Mesenchymal stem cell (in vitro differentiated cells and primary cell): ENCODE measurements at regions not wholly inside any gene's neighbourhood (a gene's known extent, or its start where the extent isn't known, plus 50 kb on each side); places are given as distances from the start of the nearest gene placed in this dataset.

Experiments used
- DNase-seq: peaks from one replicate; pipeline ENCODE4 v3.0.0-alpha.2; 2013
- H2AFZ ChIP-seq: one replicate; pipeline ENCODE4 v1.6.1; 2013; ENCODE audit warnings: low read depth, mild to moderate bottlenecking, control low read depth, inconsistent platforms, low read length, moderate library complexity
- H2AK5ac ChIP-seq: 2 replicates; pipeline ENCODE4 v1.6.1; 2013; ENCODE audit warnings: low read length, moderate library complexity, mild to moderate bottlenecking, inconsistent platforms; ENCODE audit not compliant: severe bottlenecking
- H2BK120ac ChIP-seq: one replicate; pipeline ENCODE4 v1.6.1; 2013; ENCODE audit warnings: low read depth, mild to moderate bottlenecking, inconsistent platforms, low read length, moderate library complexity
- H2BK12ac ChIP-seq, 2 experiments: one replicate each; pipeline ENCODE4 v1.6.1; 2013; ENCODE audit warnings: inconsistent platforms in 2 of 2, low read length in 2 of 2, mild to moderate bottlenecking in 2 of 2, moderate library complexity in 2 of 2, control low read depth in 1 of 2
- H2BK15ac ChIP-seq: one replicate; pipeline ENCODE4 v1.6.1; 2013; ENCODE audit warnings: mild to moderate bottlenecking, low read depth, inconsistent platforms; ENCODE audit not compliant: poor library complexity, severe bottlenecking
- H2BK5ac ChIP-seq: 2 replicates; pipeline ENCODE4 v1.6.1; 2013; ENCODE audit warnings: low read depth, mild to moderate bottlenecking, low read length, control low read depth, inconsistent platforms; ENCODE audit not compliant: poor library complexity, severe bottlenecking
- H3K14ac ChIP-seq, 2 experiments: one replicate each; pipeline ENCODE4 v1.6.1; 2013; ENCODE audit warnings: inconsistent platforms in 2 of 2, low read length in 2 of 2, control low read depth in 1 of 2, mild to moderate bottlenecking in 1 of 2, moderate library complexity in 1 of 2
- H3K18ac ChIP-seq, 2 experiments: one replicate each; pipeline ENCODE4 v1.6.1; 2013; ENCODE audit warnings: inconsistent platforms in 2 of 2, low read length in 2 of 2, control low read depth in 1 of 2, low read depth in 1 of 2, mild to moderate bottlenecking in 1 of 2
- H3K23ac ChIP-seq, 2 experiments: one replicate each; pipeline ENCODE4 v1.6.1; 2013; ENCODE audit warnings: inconsistent platforms in 2 of 2, low read length in 2 of 2, mild to moderate bottlenecking in 2 of 2, moderate library complexity in 2 of 2, control low read depth in 1 of 2
- H3K27ac ChIP-seq: 2 replicates; pipeline ENCODE4 v1.5.1; 2013; ENCODE audit warnings: mild to moderate bottlenecking, moderate library complexity, low read length, control low read depth, inconsistent platforms; ENCODE audit not compliant: poor library complexity, severe bottlenecking
- H3K27me3 ChIP-seq, 2 experiments: 2 replicates each; pipeline versions ENCODE4 v1.6.1 to v1.7.0; 2013; ENCODE audit warnings: low read length in 2 of 2, mild to moderate bottlenecking in 2 of 2, moderate library complexity in 2 of 2, control low read depth in 1 of 2, inconsistent platforms in 1 of 2; ENCODE audit not compliant: control insufficient read depth in 1 of 2, insufficient read depth in 1 of 2
- H3K36me3 ChIP-seq, 2 experiments: 2 replicates each; pipeline versions ENCODE4 v1.6.1 to v1.7.0; 2013; ENCODE audit warnings: low read length in 2 of 2, control low read depth in 1 of 2, inconsistent platforms in 1 of 2, low read depth in 1 of 2, mild to moderate bottlenecking in 1 of 2; ENCODE audit not compliant: insufficient read depth in 2 of 2, control insufficient read depth in 1 of 2
- H3K4ac ChIP-seq, 2 experiments: one replicate each; pipeline ENCODE4 v1.6.1; 2013; ENCODE audit warnings: inconsistent platforms in 2 of 2, low read length in 2 of 2, mild to moderate bottlenecking in 2 of 2, moderate library complexity in 2 of 2, control low read depth in 1 of 2, low read depth in 1 of 2
- H3K4me1 ChIP-seq: 2 replicates; pipeline ENCODE4 v1.6.1; 2013; ENCODE audit warnings: low read depth, low read length, control low read depth; ENCODE audit not compliant: control insufficient read depth, insufficient read depth
- H3K4me2 ChIP-seq: 2 replicates; pipeline ENCODE4 v1.6.1; 2013; ENCODE audit warnings: low read length, mild to moderate bottlenecking, inconsistent platforms; ENCODE audit not compliant: poor library complexity, severe bottlenecking
- H3K4me3 ChIP-seq, 2 experiments: 2 replicates each; pipeline versions ENCODE4 v1.5.1 to v1.7.0; 2013; ENCODE audit warnings: low read length in 2 of 2, mild to moderate bottlenecking in 2 of 2, control low read depth in 1 of 2, low read depth in 1 of 2; ENCODE audit not compliant: insufficient read depth in 1 of 2
- H3K79me1 ChIP-seq: replicated peaks from 2 replicates; pipeline ENCODE4 v1.6.1; 2013; ENCODE audit warnings: mild to moderate bottlenecking, control low read depth, low read length, inconsistent platforms; ENCODE audit not compliant: poor library complexity, severe bottlenecking
- H3K9ac ChIP-seq: 2 replicates; pipeline ENCODE4 v1.7.0; 2013; ENCODE audit warnings: mild to moderate bottlenecking, low read length, moderate library complexity
- H3K9me3 ChIP-seq: 2 replicates; pipeline ENCODE4 v1.7.0; 2013; ENCODE audit warnings: mild to moderate bottlenecking, low read length; ENCODE audit not compliant: control insufficient read depth
- H4K8ac ChIP-seq: one replicate; pipeline ENCODE4 v1.6.1; 2013; ENCODE audit warnings: inconsistent platforms, mild to moderate bottlenecking, low read length, moderate library complexity
- H4K91ac ChIP-seq: one replicate; pipeline ENCODE4 v1.6.1; 2013; ENCODE audit warnings: mild to moderate bottlenecking, low read length, inconsistent platforms
- WGBS: methylation state at CpG from one replicate; pipeline ENCODE4 v1.1.7; 2013; ENCODE audit warnings: mixed read lengths; 5-methylcytosine and 5-hydroxymethylcytosine counted together

DNA sequence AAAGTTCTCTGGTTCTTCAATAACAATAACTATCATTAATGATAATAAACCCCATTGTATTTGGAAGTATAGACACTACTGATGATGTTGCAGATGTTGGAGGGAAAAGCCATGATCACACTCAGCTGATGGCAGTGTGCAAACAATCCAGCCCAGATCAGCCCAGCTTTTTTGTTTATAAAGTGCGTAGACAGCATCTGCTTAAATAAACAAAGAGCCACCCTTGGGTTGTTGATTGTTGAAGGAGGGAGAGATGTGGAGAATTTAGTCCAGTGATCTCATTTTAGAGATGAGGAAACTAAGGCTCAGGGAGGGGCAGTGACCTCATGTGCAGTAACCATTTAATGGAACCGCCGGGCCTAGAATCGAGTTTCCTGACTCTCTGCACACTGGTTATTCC, 56.0 kb upstream of the MEX3C start:
- Histone ChIP-seq H2AK5ac (no peak overlapping the region), H3K4ac (no peak overlapping the region), H3K4me2 (no peak overlapping the region), H3K4me3 (no peak overlapping the region), H2BK5ac (no peak overlapping the region), H3K36me3 (no peaks in the 10 kb centered on the region), H3K79me1 (no peaks in the 10 kb centered on the region), H3K14ac (no peak overlapping the region), H2AFZ (no peak overlapping the region), H3K27ac (no peak overlapping the region), H2BK120ac (no peak overlapping the region), H4K91ac (no peak overlapping the region), H3K23ac (no peak overlapping the region), H2BK12ac (no peak overlapping the region), H3K4me1 (no peaks in the 10 kb centered on the region), H3K27me3 (no peaks in the 10 kb centered on the region), H4K8ac (no peak overlapping the region), H3K18ac (no peak overlapping the region), H3K9me3 (no peaks in the 10 kb centered on the region), H2BK15ac (no peak overlapping the region), H3K9ac (no peak overlapping the region)
- WGBS = 66% methylated on average over 4 of the region's 4 CpGs
- DNase-seq = peak; percentile 16

DNA sequence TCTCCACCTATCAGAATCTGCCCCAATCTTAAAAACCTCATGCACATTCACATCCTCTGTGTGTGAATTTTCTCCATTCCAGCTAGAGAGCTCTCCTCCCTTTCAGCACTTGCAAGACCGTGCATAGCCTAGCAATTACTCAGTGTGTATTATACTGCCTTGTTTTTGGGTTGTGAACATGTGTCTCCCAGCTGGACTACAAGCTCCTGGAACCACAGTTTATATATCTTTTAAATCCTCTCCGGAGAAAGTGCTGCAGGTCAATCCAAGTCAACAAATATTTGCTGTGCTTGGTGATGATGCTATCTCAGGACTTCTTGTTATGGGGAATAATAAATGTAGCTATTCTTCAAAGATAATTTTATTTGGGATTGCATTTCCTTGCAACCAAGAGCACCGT, 58.2 kb upstream of the MEX3C start:
- Histone ChIP-seq H3K18ac (no peak overlapping the region), H3K27ac (no peak overlapping the region), H3K36me3 (no peaks in the 10 kb centered on the region), H2AFZ (no peak overlapping the region), H3K79me1 (no peaks in the 10 kb centered on the region), H3K27me3 (no peaks in the 10 kb centered on the region), H4K91ac (no peak overlapping the region), H3K4me3 (no peak overlapping the region), H2BK120ac (no peak overlapping the region), H3K9me3 (no peaks in the 10 kb centered on the region), H2BK5ac (no peak overlapping the region), H3K14ac (no peak overlapping the region), H4K8ac (no peak overlapping the region), H3K4ac (no peak overlapping the region), H3K4me2 (no peak overlapping the region), H2BK15ac (no peak overlapping the region), H2BK12ac (no peak overlapping the region), H3K23ac (no peak overlapping the region), H2AK5ac (no peak overlapping the region), H3K9ac (no peak overlapping the region), H3K4me1 (no peaks in the 10 kb centered on the region)
- peak; percentile 65 for DNase-seq
- WGBS = 60% methylated on average over 1 of the region's 3 CpGs

DNA sequence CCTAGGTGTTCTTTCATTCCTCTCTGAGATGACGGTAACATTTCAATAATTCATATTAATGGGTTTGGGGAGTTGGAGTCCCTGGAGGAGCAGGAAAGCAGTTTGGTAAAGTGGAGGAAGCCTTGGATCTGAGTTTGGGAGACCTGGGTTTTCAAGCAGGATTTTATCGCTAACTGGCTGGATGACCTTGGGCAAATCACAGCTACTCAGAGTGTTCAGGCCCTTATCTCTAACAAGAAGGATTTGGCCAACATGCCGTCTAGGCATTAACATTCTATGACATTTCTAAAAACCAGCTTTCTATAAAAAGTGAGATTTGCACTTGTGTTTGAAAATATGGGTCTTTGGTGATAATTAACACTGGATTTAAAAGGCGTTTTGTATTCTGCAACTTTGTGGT, 59.7 kb upstream of the MEX3C start:
- H2AFZ ChIP-seq = no peak overlapping the region
- no peak overlapping the region for H4K91ac ChIP-seq
- no peaks in the 10 kb centered on the region for H3K79me1 ChIP-seq
- H3K9ac ChIP-seq = no peak overlapping the region
- no peak overlapping the region for H3K14ac ChIP-seq
- no peak overlapping the region for H3K23ac ChIP-seq
- H3K27ac ChIP-seq = no peak overlapping the region
- H3K18ac ChIP-seq = no peak overlapping the region
- no peak overlapping the region for H3K4ac ChIP-seq
- DNase-seq = no peak
- no peaks in the 10 kb centered on the region for H3K4me1 ChIP-seq
- no peak overlapping the region for H2BK5ac ChIP-seq
- no peak overlapping the region for H4K8ac ChIP-seq
- H2BK15ac ChIP-seq = no peak overlapping the region
- H3K27me3 ChIP-seq = no peaks in the 10 kb centered on the region
- no peaks in the 10 kb centered on the region for H3K36me3 ChIP-seq
- H2BK120ac ChIP-seq = no peak overlapping the region
- WGBS = 85% methylated on average over 3 of the region's 4 CpGs
- H2AK5ac ChIP-seq = no peak overlapping the region
- H2BK12ac ChIP-seq = no peak overlapping the region
- H3K9me3 ChIP-seq = no peaks in the 10 kb centered on the region
- H3K4me3 ChIP-seq = no peak overlapping the region
- no peak overlapping the region for H3K4me2 ChIP-seq

DNA sequence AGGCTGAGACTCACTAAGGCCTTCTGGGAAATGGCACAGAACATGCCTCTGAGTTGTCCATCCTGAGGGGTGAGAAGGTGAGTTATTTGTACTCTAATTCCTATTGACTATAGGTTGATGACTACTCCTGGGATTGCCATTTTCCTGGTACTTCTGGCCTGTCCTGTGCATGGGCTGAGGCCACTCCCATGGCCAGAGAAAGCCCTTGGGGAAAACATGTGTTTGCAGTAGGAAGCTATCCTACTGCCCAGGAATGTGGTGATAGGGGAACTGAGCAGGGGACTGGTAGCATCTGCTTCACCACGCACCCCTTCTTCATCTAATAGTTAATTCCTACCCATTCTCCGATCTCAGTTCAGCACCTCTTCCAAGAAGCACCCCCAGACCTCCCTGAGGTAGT, 62.6 kb upstream of the MEX3C start:
- Histone ChIP-seq H3K79me1 (no peaks in the 10 kb centered on the region), H3K14ac (no peak overlapping the region), H2BK12ac (no peak overlapping the region), H3K36me3 (no peaks in the 10 kb centered on the region), H3K4me3 (no peak overlapping the region), H4K8ac (no peak overlapping the region), H2AFZ (no peak overlapping the region), H3K23ac (no peak overlapping the region), H2BK15ac (no peak overlapping the region), H3K18ac (no peak overlapping the region), H3K27me3 (no peaks in the 10 kb centered on the region), H3K4me1 (no peaks in the 10 kb centered on the region), H3K27ac (no peak overlapping the region), H3K4ac (no peak overlapping the region), H3K9ac (no peak overlapping the region), H3K9me3 (no peaks in the 10 kb centered on the region), H3K4me2 (no peak overlapping the region), H2BK5ac (no peak overlapping the region), H4K91ac (no peak overlapping the region), H2BK120ac (no peak overlapping the region), H2AK5ac (no peak overlapping the region)
- WGBS = 67% methylated on average over 2 of the region's 2 CpGs
- no peak for DNase-seq
